Esophagus squamous epithelium (tissue), 4 donors: ENCODE measurements at regions not wholly inside any gene's neighbourhood (a gene's known extent, or its start where the extent isn't known, plus 50 kb on each side); places are given as distances from the start of the nearest gene placed in this dataset.
"Not testable (repeated sequence)": the region's sequence is repeated elsewhere in the genome, so short reads cannot be mapped to it uniquely, and the experiment has no call there.

ENCODE experiments used
- CTCF ChIP-seq, 6 experiments: fragments of 450-650 bp in 4 of 6; fragments of 200-600 bp in 2 of 6; sonication (generic) in 2 of 6; IDR thresholded peaks; one replicate each; pipeline ENCODE4 v1.5.1; 2016 to 2019; ENCODE audit warnings: antibody characterized with exemption in 6 of 6, mild to moderate bottlenecking in 4 of 6, moderate library complexity in 4 of 6
- POLR2A ChIP-seq, 4 donors: fragments of 450-650 bp; IDR thresholded peaks; one replicate each; pipeline ENCODE4 v1.6.1; 2017; ENCODE audit warnings: antibody characterized with exemption in 4 of 4, mild to moderate bottlenecking in 4 of 4, moderate library complexity in 3 of 4

- TF ChIP-seq CTCF, POLR2A (IDR thresholded peaks at IDR 0.05): not testable (repeated sequence)
Measured at GRCh38 chr20:29330429-29331115, 1926.9 kb upstream of the DEFB115 start.
